ENCODE measurements at regions not wholly inside any gene's neighbourhood (a gene's known extent, or its start where the extent isn't known, plus 50 kb on each side); places are given as distances from the start of the nearest gene placed in this dataset.

DNA sequence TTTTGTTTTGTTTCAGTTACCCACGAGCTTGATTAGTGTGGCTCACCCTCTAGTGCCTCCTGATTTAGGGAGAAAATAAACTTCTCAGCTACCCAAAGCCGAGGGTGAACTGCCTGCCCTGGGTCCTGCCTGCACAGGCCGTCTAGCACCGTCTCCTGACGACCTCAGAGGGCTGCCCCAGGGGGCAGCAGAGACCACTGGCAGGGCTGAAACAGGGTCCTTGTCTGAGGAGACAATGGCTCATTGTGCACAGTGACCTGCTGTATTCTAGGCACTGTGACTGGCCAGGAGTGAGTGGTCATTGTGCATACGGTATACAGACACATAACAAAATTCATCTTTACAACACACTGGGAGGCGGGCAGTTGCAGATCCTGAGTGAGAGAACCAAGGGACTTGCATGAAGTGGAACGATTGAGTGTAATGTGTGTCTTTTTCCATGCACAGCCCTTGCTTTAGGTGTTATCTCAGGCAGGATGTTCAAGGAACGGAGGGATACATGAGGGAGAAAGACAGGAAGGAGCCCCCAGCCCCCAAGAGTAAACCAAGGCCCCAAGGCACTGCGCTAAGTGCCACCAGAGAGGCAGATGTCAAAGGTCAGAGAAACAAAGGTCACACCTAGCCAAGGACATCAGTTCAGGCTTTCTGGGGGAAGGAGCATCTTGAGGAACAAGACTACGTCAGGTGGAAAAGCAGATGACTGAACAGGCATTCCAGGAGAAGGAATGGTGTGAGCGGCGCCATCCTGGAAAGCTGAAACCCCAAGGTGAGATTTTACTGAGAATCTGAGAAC is 421.3 kb downstream of the LPIN1 start:
- peaks cover 6 to 20% of the 10 kb centered on the region in 2 donors for H3K4me1 ChIP-seq
- no peaks in the 10 kb centered on the region for H3K9me3 ChIP-seq
- 83 to 84% methylated on average over 12 to 13 of the region's 13 CpGs for WGBS, 2 donors
- no peak for TF ChIP-seq POLR2A (IDR thresholded peaks at IDR 0.05)
- TF ChIP-seq, protein P1, sequence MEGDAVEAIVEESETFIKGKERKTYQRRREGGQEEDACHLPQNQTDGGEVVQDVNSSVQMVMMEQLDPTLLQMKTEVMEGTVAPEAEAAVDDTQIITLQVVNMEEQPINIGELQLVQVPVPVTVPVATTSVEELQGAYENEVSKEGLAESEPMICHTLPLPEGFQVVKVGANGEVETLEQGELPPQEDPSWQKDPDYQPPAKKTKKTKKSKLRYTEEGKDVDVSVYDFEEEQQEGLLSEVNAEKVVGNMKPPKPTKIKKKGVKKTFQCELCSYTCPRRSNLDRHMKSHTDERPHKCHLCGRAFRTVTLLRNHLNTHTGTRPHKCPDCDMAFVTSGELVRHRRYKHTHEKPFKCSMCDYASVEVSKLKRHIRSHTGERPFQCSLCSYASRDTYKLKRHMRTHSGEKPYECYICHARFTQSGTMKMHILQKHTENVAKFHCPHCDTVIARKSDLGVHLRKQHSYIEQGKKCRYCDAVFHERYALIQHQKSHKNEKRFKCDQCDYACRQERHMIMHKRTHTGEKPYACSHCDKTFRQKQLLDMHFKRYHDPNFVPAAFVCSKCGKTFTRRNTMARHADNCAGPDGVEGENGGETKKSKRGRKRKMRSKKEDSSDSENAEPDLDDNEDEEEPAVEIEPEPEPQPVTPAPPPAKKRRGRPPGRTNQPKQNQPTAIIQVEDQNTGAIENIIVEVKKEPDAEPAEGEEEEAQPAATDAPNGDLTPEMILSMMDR (IDR thresholded peaks at IDR 0.05) = peak in 2 of 6 experiments; percentile 17 to 20
- DNase-seq = peak; percentile 15 to 16
- intact Hi-C loops (cut with DNase I) = no loop called here
- H3K27me3 ChIP-seq = no peaks in the 10 kb centered on the region
- no peak overlapping the region for H3K27ac ChIP-seq
- H3K4me3 ChIP-seq (replicated peaks in 1 of 3) = no peak overlapping the region
- no peaks in the 10 kb centered on the region for H3K36me3 ChIP-seq

DNA sequence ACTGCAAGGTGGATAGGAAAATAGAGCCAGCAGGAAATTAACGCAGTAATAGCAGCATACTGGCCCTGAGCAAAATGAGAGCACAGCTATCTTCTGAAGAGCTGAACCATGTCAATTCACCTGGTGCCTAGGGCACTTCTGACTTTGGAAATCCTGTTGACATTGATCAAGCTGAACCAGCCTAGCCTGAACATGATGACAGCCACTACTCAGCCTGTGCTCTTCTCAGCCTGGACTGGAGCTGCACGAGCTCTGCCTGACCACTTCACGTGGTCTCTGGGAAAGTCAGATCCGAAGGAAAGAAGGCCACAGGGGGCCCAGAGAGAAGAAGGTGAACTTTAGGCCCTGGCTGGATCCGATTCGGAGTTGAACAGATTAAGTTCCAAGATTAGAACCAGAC is 421.9 kb downstream of the LPIN1 start:
- intact Hi-C loops (cut with DNase I) = no loop called here
- H3K27me3 ChIP-seq = no peaks in the 10 kb centered on the region
- no peak for DNase-seq
- H3K27ac ChIP-seq = peak overlapping the region in 1 of 3 donors; percentile 50
- no peaks in the 10 kb centered on the region for H3K36me3 ChIP-seq
- no peak for TF ChIP-seq POLR2A (IDR thresholded peaks at IDR 0.05)
- TF ChIP-seq, protein P1 (IDR thresholded peaks at IDR 0.05) = no peak
- H3K4me1 ChIP-seq = peaks cover 6 to 20% of the 10 kb centered on the region in 2 donors
- H3K9me3 ChIP-seq = no peaks in the 10 kb centered on the region
- WGBS, 2 donors = 91 to 99% methylated on average over 6 of the region's 6 CpGs
- no peak overlapping the region for H3K4me3 ChIP-seq (replicated peaks in 1 of 3)

DNA sequence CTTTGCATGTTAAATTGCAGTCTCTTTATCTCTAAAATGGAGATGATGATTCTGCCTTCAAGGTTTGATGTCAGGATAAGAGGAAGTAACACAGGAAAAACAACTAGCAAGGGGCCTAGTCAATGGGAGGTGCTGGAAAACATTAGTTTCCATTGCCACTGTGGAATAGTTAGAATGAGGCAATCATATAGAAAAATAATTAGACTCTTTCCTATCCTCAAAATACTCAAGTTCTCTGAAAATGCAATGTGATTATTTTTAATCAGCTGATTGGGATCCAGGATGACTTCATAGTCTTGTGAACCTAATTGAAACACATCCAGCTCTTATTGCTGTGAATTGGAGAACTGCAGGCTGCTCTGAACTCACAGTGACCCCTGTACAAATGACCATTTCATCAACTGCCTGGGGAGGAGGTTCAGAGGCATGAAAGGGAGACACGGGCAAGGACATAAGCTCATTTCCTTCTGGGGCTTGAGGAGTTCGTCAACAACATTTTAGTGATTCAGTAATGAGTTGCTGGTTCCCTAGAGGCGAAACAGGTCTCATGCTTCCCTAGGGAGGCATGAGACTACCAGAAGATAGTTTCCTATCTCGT is 422.5 kb downstream of the LPIN1 start:
- WGBS, 2 donors = 73 to 77% methylated on average over 4 of the region's 4 CpGs
- no peak for DNase-seq
- Histone ChIP-seq H3K4me3 (replicated peaks in 1 of 3) (no peak overlapping the region), H3K36me3 (no peaks in the 10 kb centered on the region), H3K27me3 (no peaks in the 10 kb centered on the region), H3K4me1 (peaks cover 6 to 20% of the 10 kb centered on the region in 2 donors), H3K9me3 (no peaks in the 10 kb centered on the region), H3K27ac (peak overlapping the region in 1 of 3 donors; percentile 50)
- TF ChIP-seq, protein P1 (IDR thresholded peaks at IDR 0.05) = no peak
- intact Hi-C loops (cut with DNase I) = no loop called here

DNA sequence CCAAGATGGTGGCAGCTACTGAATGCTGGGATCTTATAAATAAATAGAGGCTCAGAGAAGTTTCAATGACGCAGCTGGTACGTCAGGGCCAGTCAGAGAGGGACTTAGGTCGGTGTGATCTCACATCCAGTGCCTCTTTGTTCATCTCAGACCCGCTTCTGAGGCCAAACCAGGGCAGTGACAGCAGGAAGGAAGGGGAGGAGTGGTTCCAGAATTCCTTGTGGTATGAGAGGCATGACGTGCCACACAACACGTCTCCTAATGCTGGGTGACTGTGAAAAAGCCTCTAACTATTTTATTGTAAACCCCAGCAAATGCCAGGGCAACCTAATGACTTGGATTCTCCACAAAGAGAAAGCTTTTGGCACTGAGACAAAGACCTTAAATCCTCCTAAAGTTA is 423.3 kb downstream of the LPIN1 start:
- TF ChIP-seq, protein P1 (IDR thresholded peaks at IDR 0.05) = no peak
- TF ChIP-seq POLR2A (IDR thresholded peaks at IDR 0.05) = no peak
- 39 to 50% methylated on average over 6 of the region's 6 CpGs for WGBS, 2 donors
- Histone ChIP-seq H3K4me1 (peaks cover 6 to 20% of the 10 kb centered on the region in 2 donors), H3K27ac (peak overlapping the region; percentile 34 to 50 (median 42)), H3K36me3 (no peaks in the 10 kb centered on the region), H3K27me3 (no peaks in the 10 kb centered on the region), H3K4me3 (replicated peaks in 1 of 3) (no peak overlapping the region), H3K9me3 (no peaks in the 10 kb centered on the region)
- peak; percentile 47 to 51 for DNase-seq
- intact Hi-C loops (cut with DNase I) = no loop called here

DNA sequence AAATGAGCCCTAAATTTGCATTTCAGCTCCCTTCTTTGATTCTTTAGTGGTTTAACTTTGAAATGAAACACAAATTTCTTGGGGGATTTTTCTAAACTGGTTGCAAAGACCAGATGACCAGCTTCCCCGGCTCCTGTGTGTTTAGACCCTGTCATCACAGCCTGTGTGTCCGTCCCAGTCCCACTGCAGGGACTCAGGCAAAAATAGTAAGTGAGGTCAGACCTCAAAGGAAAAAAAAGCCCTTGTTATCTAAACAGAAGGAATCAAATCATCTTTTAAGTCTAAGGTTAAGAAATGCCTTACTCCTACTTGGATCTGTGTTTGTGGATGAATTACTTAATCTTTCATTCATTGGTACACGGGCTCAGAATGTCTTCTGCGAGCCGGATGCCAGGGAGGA is 423.7 kb downstream of the LPIN1 start:
- peak overlapping the region; percentile 34 to 50 (median 42) for H3K27ac ChIP-seq
- TF ChIP-seq, protein P1 (IDR thresholded peaks at IDR 0.05) = no peak
- no peak for TF ChIP-seq POLR2A (IDR thresholded peaks at IDR 0.05)
- WGBS, 2 donors = 71 to 75% methylated on average over 5 of the region's 5 CpGs
- H3K4me3 ChIP-seq (replicated peaks in 1 of 3) = no peak overlapping the region
- intact Hi-C loops (cut with DNase I) = no loop called here
- peaks cover 6 to 20% of the 10 kb centered on the region in 2 donors for H3K4me1 ChIP-seq
- H3K9me3 ChIP-seq = no peaks in the 10 kb centered on the region
- no peaks in the 10 kb centered on the region for H3K27me3 ChIP-seq
- DNase-seq = no peak
- H3K36me3 ChIP-seq = no peaks in the 10 kb centered on the region
